SK-N-SH (cell line): ENCODE measurements at regions not wholly inside any gene's neighbourhood (a gene's known extent, or its start where the extent isn't known, plus 50 kb on each side); places are given as distances from the start of the nearest gene placed in this dataset.
"Not testable (repeated sequence)": the region's sequence is repeated elsewhere in the genome, so short reads cannot be mapped to it uniquely, and the experiment has no call there.

Experiments used
- CTCF ChIA-PET: fragments of 300-600, 350-600 bp; formaldehyde crosslinking; extraction: SDS; loops from one replicate; lab custom pipeline; 2021; lab: Yijun Ruan, JAX
- POLR2A ChIA-PET: fragments of 350-600 bp; sonication (Branson Sonifier 250); formaldehyde crosslinking; extraction: SDS; loops from one replicate; lab custom pipeline; 2020; ENCODE audit warnings: antibody characterized with exemption, inconsistent platforms; lab: Yijun Ruan, JAX
- DNase-seq: peaks from one replicate; pipeline ENCODE4 v3.0.0; 2012
- H2AFZ ChIP-seq: fragments of 200-600 bp; sonication (generic); 2 replicates; pipeline ENCODE4 v1.8.1; 2016; ENCODE audit warnings: antibody characterized with exemption, mild to moderate bottlenecking, low read depth
- H3F3A ChIP-seq: fragments of 200-600 bp; sonication (generic); replicated peaks from 2 replicates; pipeline ENCODE3; 2016; ENCODE audit warnings: antibody characterized with exemption, mild to moderate bottlenecking; ENCODE audit not compliant: insufficient read depth
- H3K27ac ChIP-seq, 2 experiments: fragments of 200-500 bp in 1 of 2; fragments of 200-600 bp in 1 of 2; sonication (Bioruptor generic) in 1 of 2; sonication (generic), shearing (Covaris generic) in 1 of 2; 2 replicates each; pipeline versions ENCODE4 v1.5.1 to v1.6.1; 2014 to 2016; ENCODE audit warnings: low read depth in 2 of 2, inconsistent platforms in 1 of 2, low read length in 1 of 2, mild to moderate bottlenecking in 1 of 2, mixed read lengths in 1 of 2
- H3K27me3 ChIP-seq: fragments of 200-600 bp; sonication (generic), shearing (Covaris generic); 2 replicates; pipeline ENCODE4 v1.6.1; 2016; ENCODE audit warnings: mixed run types; ENCODE audit not compliant: insufficient read depth
- H3K36me3 ChIP-seq, 2 experiments: fragments of 200-500 bp in 1 of 2; fragments of 200-600 bp in 1 of 2; sonication (Bioruptor generic) in 1 of 2; sonication (generic) in 1 of 2; replicated peaks in 1 of 2; 2 replicates each; pipeline versions ENCODE3 to v1.5.1; 2014 to 2016; ENCODE audit warnings: low read length in 1 of 2, mild to moderate bottlenecking in 1 of 2; ENCODE audit not compliant: insufficient read depth in 2 of 2, control insufficient read depth in 1 of 2
- H3K4me1 ChIP-seq, 2 experiments: fragments of 200-500 bp in 1 of 2; fragments of 200-600 bp in 1 of 2; sonication (Bioruptor generic) in 1 of 2; sonication (generic), shearing (Covaris generic) in 1 of 2; 2 replicates each; pipeline versions ENCODE4 v1.5.1 to v1.6.1; 2014 to 2016; ENCODE audit warnings: low read depth in 1 of 2, low read length in 1 of 2, mixed run types in 1 of 2; ENCODE audit not compliant: insufficient read depth in 2 of 2, control insufficient read depth in 1 of 2
- H3K4me2 ChIP-seq: fragments of 200-600 bp; sonication (generic), shearing (Covaris generic); 2 replicates; pipeline ENCODE4 v1.6.1; 2017; ENCODE audit warnings: mixed run types
- H3K4me3 ChIP-seq, 2 experiments: fragments of 200-500 bp in 1 of 2; fragments of 200-600 bp in 1 of 2; sonication (Bioruptor generic) in 1 of 2; sonication (generic), shearing (Covaris generic) in 1 of 2; 2 replicates each; pipeline versions ENCODE4 v1.5.1 to v1.8.1; 2014 to 2016; ENCODE audit warnings: low read depth in 2 of 2, inconsistent platforms in 1 of 2, low read length in 1 of 2, mild to moderate bottlenecking in 1 of 2, mixed read lengths in 1 of 2, moderate library complexity in 1 of 2
- H3K79me2 ChIP-seq: fragments of 200-600 bp; sonication (generic); 2 replicates; pipeline ENCODE4 v1.8.1; 2017; ENCODE audit warnings: mild to moderate bottlenecking; ENCODE audit not compliant: insufficient read depth
- H3K9ac ChIP-seq: fragments of 200-600 bp; sonication (generic); 2 replicates; pipeline ENCODE4 v1.6.1; 2017; ENCODE audit warnings: mixed run types
- H3K9me2 ChIP-seq: fragments of 200-600 bp; sonication (generic); 2 replicates; pipeline ENCODE4 v1.6.1; 2017; ENCODE audit warnings: mixed run types
- H3K9me3 ChIP-seq: fragments of 200-600 bp; sonication (generic); 2 replicates; pipeline ENCODE4 v1.6.1; 2017; ENCODE audit warnings: mixed run types, mild to moderate bottlenecking, moderate library complexity
- H4K20me1 ChIP-seq: fragments of 200-600 bp; sonication (generic); 2 replicates; pipeline ENCODE4 v1.6.1; 2017; ENCODE audit warnings: mild to moderate bottlenecking, mixed run types; ENCODE audit not compliant: insufficient read depth
- EP300 ChIP-seq, 2 experiments: IDR thresholded peaks; 2 replicates each; pipeline versions ENCODE4 v1.4.0 to v1.6.1; 2012; ENCODE audit warnings: borderline replicate concordance in 1 of 2, low read depth in 1 of 2, low read length in 1 of 2
- EZH2phosphoT487 ChIP-seq: fragments of 200-600 bp; sonication (generic); IDR thresholded peaks from 2 replicates; pipeline ENCODE4 v1.6.1; 2017; ENCODE audit warnings: low read depth, mixed run types, mild to moderate bottlenecking, antibody characterized with exemption, moderate library complexity, borderline replicate concordance
- FOXJ3 ChIP-seq: sonication (generic); formaldehyde crosslinking; IDR thresholded peaks from 2 replicates; pipeline ENCODE4 v1.5.1; 2020; ENCODE audit warnings: mild to moderate bottlenecking, missing genetic modification reagents
- FOXM1 ChIP-seq: IDR thresholded peaks from 2 replicates; pipeline ENCODE4 v1.4.0; 2012; ENCODE audit warnings: low read depth, mild to moderate bottlenecking
- GATA2 ChIP-seq: sonication (generic); formaldehyde crosslinking; IDR thresholded peaks from 2 replicates; pipeline ENCODE4 v1.5.0; 2020; ENCODE audit warnings: mild to moderate bottlenecking, missing genetic modification reagents
- MXI1 ChIP-seq: IDR thresholded peaks from 2 replicates; pipeline ENCODE4 v1.6.1; 2012; ENCODE audit warnings: mild to moderate bottlenecking, low read depth, low read length, improper control_type of control experiment
- RFX5 ChIP-seq: IDR thresholded peaks from 2 replicates; pipeline ENCODE4 v1.6.1; 2012; ENCODE audit warnings: mild to moderate bottlenecking, improper control_type of control experiment, low read length
- SMC3 ChIP-seq: IDR thresholded peaks from 2 replicates; pipeline ENCODE4 v1.6.1; 2012; ENCODE audit warnings: low read depth, low read length, improper control_type of control experiment
- WGBS: methylation state at CpG from one replicate; pipeline ENCODE4 v1.1.6; 2017; ENCODE audit warnings: low lambda C conversion rate; 5-methylcytosine and 5-hydroxymethylcytosine counted together
- TF ChIP-seq, protein P1 (sequence below): IDR thresholded peaks from 2 replicates; pipeline ENCODE4 v1.4.0; 2012; ENCODE audit warnings: low read depth, borderline replicate concordance
- TF ChIP-seq, protein P2 (sequence below): fragments of 150-350 bp; IDR thresholded peaks from 2 replicates; pipeline ENCODE4 v1.6.1; 2016; ENCODE audit warnings: mild to moderate bottlenecking, low read depth, low read length

DNA sequence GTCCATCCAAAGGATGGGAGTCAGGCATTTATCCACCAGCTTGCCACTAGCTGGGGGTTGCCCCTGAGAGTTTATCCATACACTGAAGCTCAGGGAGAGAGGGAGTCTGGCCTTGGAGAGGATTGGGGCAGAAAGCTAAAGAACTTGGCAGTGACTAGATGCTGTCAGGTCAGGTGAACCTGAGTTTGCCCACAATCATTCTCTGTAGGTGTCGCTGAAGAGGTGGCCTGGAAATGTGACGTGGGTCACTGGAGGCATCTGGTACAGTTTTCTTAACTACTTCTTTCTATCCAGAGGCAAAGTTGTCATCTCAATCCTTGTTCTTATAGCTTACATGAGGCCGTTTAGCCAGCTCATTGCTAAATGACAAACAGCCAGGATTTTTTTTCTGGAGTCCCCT is 298.0 kb upstream of the CTNNB1 start:
- Histone ChIP-seq H2AFZ (no peak overlapping the region), H3K79me2 (no peaks in the 10 kb centered on the region), H3K36me3 (no peaks in the 10 kb centered on the region), H3K27me3 (no peaks in the 10 kb centered on the region), H3K4me3 (no peak overlapping the region), H3K27ac (no peak overlapping the region), H4K20me1 (no peaks in the 10 kb centered on the region), H3K4me1 (no peaks in the 10 kb centered on the region), H3F3A (no peaks in the 10 kb centered on the region), H3K9me3 (no peaks in the 10 kb centered on the region), H3K9me2 (no peaks in the 10 kb centered on the region), H3K4me2 (no peak overlapping the region), H3K9ac (no peak overlapping the region)
- POLR2A ChIA-PET = no interaction called here
- DNase-seq = no peak
- TF ChIP-seq MXI1 = no peak
- no peak for TF ChIP-seq EZH2phosphoT487
- no peak for TF ChIP-seq GATA2 (CRISPR knock-in tag)
- 39% methylated on average over 3 of the region's 3 CpGs for WGBS
- CTCF ChIA-PET = interaction anchor here (1.0 kb wide), 1 partner anchor 12 kb away, joined by 3 read pairs; no protein-coding TSS in a partner anchor

DNA sequence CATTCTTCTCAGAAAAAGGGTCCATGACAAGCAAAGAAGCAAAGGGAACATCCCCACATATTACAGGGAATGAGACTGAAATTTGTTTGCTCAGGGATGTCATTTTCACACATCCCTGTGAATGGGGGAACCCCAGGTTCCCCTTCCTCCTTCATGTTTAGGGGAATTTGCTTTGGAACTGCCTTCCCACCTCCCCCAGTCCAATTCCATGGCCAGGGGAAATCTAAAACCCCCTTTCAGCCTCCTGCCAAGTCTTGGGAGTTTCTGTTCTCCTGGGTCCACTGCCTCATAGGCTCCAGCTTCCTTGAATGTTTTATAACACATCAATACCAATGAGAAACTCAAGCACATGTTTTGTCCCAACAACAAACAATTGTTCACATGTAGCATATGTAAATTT is 297.5 kb upstream of the CTNNB1 start:
- H3K9ac ChIP-seq = no peak overlapping the region
- no peaks in the 10 kb centered on the region for H3K9me2 ChIP-seq
- TF ChIP-seq, protein P1, sequence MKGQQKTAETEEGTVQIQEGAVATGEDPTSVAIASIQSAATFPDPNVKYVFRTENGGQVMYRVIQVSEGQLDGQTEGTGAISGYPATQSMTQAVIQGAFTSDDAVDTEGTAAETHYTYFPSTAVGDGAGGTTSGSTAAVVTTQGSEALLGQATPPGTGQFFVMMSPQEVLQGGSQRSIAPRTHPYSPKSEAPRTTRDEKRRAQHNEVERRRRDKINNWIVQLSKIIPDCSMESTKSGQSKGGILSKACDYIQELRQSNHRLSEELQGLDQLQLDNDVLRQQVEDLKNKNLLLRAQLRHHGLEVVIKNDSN = no peak
- no peak for TF ChIP-seq FOXJ3
- TF ChIP-seq RFX5 = no peak
- no peak for TF ChIP-seq FOXM1
- TF ChIP-seq EP300 (IDR thresholded peaks at IDR 0.05; ENCODE audit: borderline replicate concordance in 1 of 2, low read depth in 1 of 2, low read length in 1 of 2) = no peak
- TF ChIP-seq, protein P2, sequence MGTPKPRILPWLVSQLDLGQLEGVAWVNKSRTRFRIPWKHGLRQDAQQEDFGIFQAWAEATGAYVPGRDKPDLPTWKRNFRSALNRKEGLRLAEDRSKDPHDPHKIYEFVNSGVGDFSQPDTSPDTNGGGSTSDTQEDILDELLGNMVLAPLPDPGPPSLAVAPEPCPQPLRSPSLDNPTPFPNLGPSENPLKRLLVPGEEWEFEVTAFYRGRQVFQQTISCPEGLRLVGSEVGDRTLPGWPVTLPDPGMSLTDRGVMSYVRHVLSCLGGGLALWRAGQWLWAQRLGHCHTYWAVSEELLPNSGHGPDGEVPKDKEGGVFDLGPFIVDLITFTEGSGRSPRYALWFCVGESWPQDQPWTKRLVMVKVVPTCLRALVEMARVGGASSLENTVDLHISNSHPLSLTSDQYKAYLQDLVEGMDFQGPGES = no peak
- TF ChIP-seq SMC3 = no peak
- no peaks in the 10 kb centered on the region for H4K20me1 ChIP-seq
- CTCF ChIA-PET = interaction anchor here (1.0 kb wide), 1 partner anchor 12 kb away, joined by 3 read pairs; no protein-coding TSS in a partner anchor
- no peaks in the 10 kb centered on the region for H3K9me3 ChIP-seq
- no peak overlapping the region for H3K4me2 ChIP-seq
- no peaks in the 10 kb centered on the region for H3K79me2 ChIP-seq
- H3K4me1 ChIP-seq = no peaks in the 10 kb centered on the region
- no peaks in the 10 kb centered on the region for H3F3A ChIP-seq
- H3K36me3 ChIP-seq = no peaks in the 10 kb centered on the region
- H2AFZ ChIP-seq = no peak overlapping the region
- no peak for DNase-seq
- H3K27ac ChIP-seq = no peak overlapping the region
- H3K27me3 ChIP-seq = no peaks in the 10 kb centered on the region
- POLR2A ChIA-PET = no interaction called here
- H3K4me3 ChIP-seq = no peak overlapping the region

DNA sequence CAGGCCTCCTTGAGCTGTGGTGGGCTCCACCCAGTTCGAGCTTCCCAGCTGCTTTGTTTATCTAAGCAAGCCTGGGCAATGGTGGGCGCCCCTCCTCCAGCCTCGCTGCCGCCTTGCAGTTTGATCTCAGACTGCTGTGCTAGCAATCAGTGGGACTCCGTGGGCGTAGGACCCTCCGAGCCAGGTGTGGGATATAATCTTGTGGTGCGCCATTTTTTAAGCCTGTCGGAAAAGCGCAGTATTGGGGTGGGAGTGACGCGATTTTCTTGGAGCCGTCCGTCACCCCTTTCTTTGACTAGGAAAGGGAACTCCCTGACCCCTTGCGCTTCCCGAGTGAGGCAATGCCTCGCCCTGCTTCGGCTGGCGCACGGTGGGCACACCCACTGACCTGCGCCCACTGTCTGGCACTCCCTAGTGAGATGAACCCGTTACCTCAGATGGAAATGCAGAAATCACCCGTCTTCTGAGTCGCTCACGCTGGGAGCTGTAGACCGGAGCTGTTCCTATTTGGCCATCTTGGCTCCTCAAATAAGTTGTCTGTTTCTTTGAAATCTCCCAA is 291.3 kb upstream of the CTNNB1 start:
- CTCF ChIA-PET, H3K27ac ChIP-seq, DNase-seq, POLR2A ChIA-PET, H3K9ac ChIP-seq, H3F3A ChIP-seq, H3K4me2 ChIP-seq, H2AFZ ChIP-seq, H4K20me1 ChIP-seq, H3K9me2 ChIP-seq, H3K36me3 ChIP-seq, H3K27me3 ChIP-seq, H3K79me2 ChIP-seq, H3K4me3 ChIP-seq, H3K9me3 ChIP-seq, H3K4me1 ChIP-seq: not testable (repeated sequence)
- WGBS = 81% methylated on average over 21 of the region's 26 CpGs
